Endothelial cell of umbilical vein (primary cell): ENCODE measurements at regions not wholly inside any gene's neighbourhood (a gene's known extent, or its start where the extent isn't known, plus 50 kb on each side); places are given as distances from the start of the nearest gene placed in this dataset.

Source experiments
- BruUV-seq: library from RNA; stranded (reverse); fragments of 400-500 nt; replicated peaks from 2 replicates; lab custom pipeline; 2021; lab: Mats Ljungman, UMichigan
- CTCF ChIA-PET: fragments of 300-600, 350-600 bp; sonication (Branson Sonifier 250); formaldehyde crosslinking; loops from one replicate; lab custom pipeline; 2021; ENCODE audit warnings: antibody characterized with exemption, inconsistent platforms; lab: Charles Lee
- POLR2A ChIA-PET: fragments of 300-600, 350-600 bp; sonication (Branson Sonifier 250); formaldehyde crosslinking; loops from one replicate; lab custom pipeline; 2021; ENCODE audit warnings: antibody characterized with exemption, inconsistent platforms; lab: Charles Lee
- DNase-seq: peaks from one replicate; pipeline ENCODE4 v3.0.0-alpha.2; 2011; ENCODE audit warnings: low read depth, low spot score
- FAIRE-seq: peaks from 2 replicates; lab custom pipeline; 2011; peaks lifted over from hg19 to GRCh38; lab: Jason Lieb, UNC
- H2AFZ ChIP-seq: 2 replicates; pipeline ENCODE4 v1.6.0; 2012; ENCODE audit warnings: low read depth, low read length, control low read depth, inconsistent platforms
- H3K27ac ChIP-seq: 2 replicates; pipeline ENCODE4 v1.5.1; 2011; ENCODE audit warnings: low read depth, mild to moderate bottlenecking, control low read depth, low read length, moderate library complexity; ENCODE audit not compliant: insufficient read depth
- H3K27me3 ChIP-seq, 2 experiments: 2 replicates each; pipeline versions ENCODE4 v1.6.0 to v1.6.1; 2011; ENCODE audit warnings: low read length in 2 of 2, mixed read lengths in 1 of 2; ENCODE audit not compliant: control insufficient read depth in 2 of 2, insufficient read depth in 2 of 2
- H3K36me3 ChIP-seq, 2 experiments: 2 replicates in 1 of 2; 3 replicates in 1 of 2; pipeline ENCODE4 v1.5.1; 2011; ENCODE audit warnings: low read length in 2 of 2, mild to moderate bottlenecking in 1 of 2, moderate library complexity in 1 of 2; ENCODE audit not compliant: control insufficient read depth in 2 of 2, insufficient read depth in 2 of 2; ENCODE audit errors: extremely low read depth in 1 of 2
- H3K4me1 ChIP-seq: 3 replicates; pipeline ENCODE4 v1.5.1; 2011; ENCODE audit warnings: mild to moderate bottlenecking, low read length; ENCODE audit not compliant: control insufficient read depth, insufficient read depth; ENCODE audit errors: extremely low read depth
- H3K4me2 ChIP-seq: 2 replicates; pipeline ENCODE4 v1.6.1; 2011; ENCODE audit warnings: low read length, control low read depth, mixed read lengths; ENCODE audit not compliant: insufficient read depth
- H3K4me3 ChIP-seq, 3 experiments: fragments of 200-600 bp in 1 of 3; sonication (generic), shearing (Covaris generic) in 1 of 3; replicated peaks in 1 of 3; 2 replicates each; pipeline ENCODE4 v1.5.1; 2011 to 2016; ENCODE audit warnings: control low read depth in 3 of 3, low read length in 3 of 3, mild to moderate bottlenecking in 2 of 3, inconsistent platforms in 1 of 3, low read depth in 1 of 3, moderate library complexity in 1 of 3; ENCODE audit not compliant: insufficient read depth in 1 of 3
- H3K79me2 ChIP-seq: 2 replicates; pipeline ENCODE4 v1.6.0; 2012; ENCODE audit warnings: low read length, inconsistent platforms; ENCODE audit not compliant: control insufficient read depth, insufficient read depth
- H3K9ac ChIP-seq: replicated peaks from 2 replicates; pipeline ENCODE3; 2011; ENCODE audit warnings: low read length, control low read depth; ENCODE audit not compliant: insufficient read depth; ENCODE audit errors: extremely low read depth
- H3K9me1 ChIP-seq: replicated peaks from 3 replicates; pipeline ENCODE4 v1.6.0; 2011; ENCODE audit warnings: mild to moderate bottlenecking, low read length; ENCODE audit not compliant: control insufficient read depth, insufficient read depth; ENCODE audit errors: extremely low read depth
- H3K9me3 ChIP-seq: replicated peaks from 2 replicates; pipeline ENCODE4 v1.5.1; 2012; ENCODE audit warnings: low read length, inconsistent platforms; ENCODE audit not compliant: control insufficient read depth, insufficient read depth
- H4K20me1 ChIP-seq: replicated peaks from 2 replicates; pipeline ENCODE3; 2011; ENCODE audit warnings: mild to moderate bottlenecking, low read length; ENCODE audit not compliant: control insufficient read depth, insufficient read depth; ENCODE audit errors: extremely low read depth
- EZH2 ChIP-seq: IDR thresholded peaks from 2 replicates; pipeline ENCODE4 v1.6.1; 2012; ENCODE audit warnings: borderline replicate concordance, low read depth, mild to moderate bottlenecking, moderate library complexity, low read length, inconsistent platforms; ENCODE audit not compliant: severe bottlenecking
- FOS ChIP-seq: IDR thresholded peaks from 2 replicates; pipeline ENCODE4 v1.6.1; 2011; ENCODE audit warnings: mild to moderate bottlenecking, low read length, moderate library complexity, borderline replicate concordance; ENCODE audit not compliant: insufficient read depth
- GATA2 ChIP-seq: IDR thresholded peaks from 2 replicates; pipeline ENCODE4 v1.7.0; 2011; ENCODE audit warnings: low read depth, mild to moderate bottlenecking, moderate library complexity, mixed read lengths, low read length; ENCODE audit not compliant: insufficient read length, insufficient read depth
- JUN ChIP-seq: IDR thresholded peaks from 2 replicates; pipeline ENCODE4 v1.6.1; 2011; ENCODE audit warnings: borderline replicate concordance, low read depth; ENCODE audit not compliant: insufficient read length, insufficient read depth
- MYC ChIP-seq: IDR thresholded peaks from one replicate; pipeline ENCODE4 v1.6.1; 2011; ENCODE audit warnings: mild to moderate bottlenecking, low read depth, low read length
- POLR2A ChIP-seq: IDR thresholded peaks from 2 replicates; pipeline ENCODE4 v1.6.1; 2012; ENCODE audit warnings: low read depth, mild to moderate bottlenecking, control low read depth, low read length
- POLR2AphosphoS5 ChIP-seq: IDR thresholded peaks from 2 replicates; pipeline ENCODE4 v1.6.1; 2012; ENCODE audit warnings: low read depth, mild to moderate bottlenecking, control low read depth, low read length, moderate library complexity; ENCODE audit not compliant: insufficient read depth
- dilution Hi-C: fragments of 300-500 bp; cut with MboI; formaldehyde crosslinking; loops from one replicate; pipeline ENCODE4 v1.15.0; 2019; ENCODE audit warnings: low sequenced_read_pairs; ENCODE audit not compliant: extremely low pct_ligation_motif_present
- intact Hi-C: fragments of 100-400 bp; cut with micrococcal nuclease; formaldehyde crosslinking; loops from one replicate; pipeline ENCODE4 v1.10.0; 2022
- TF ChIP-seq, protein P1 (sequence below): IDR thresholded peaks from 2 replicates; pipeline ENCODE4 v1.6.1; 2011; ENCODE audit not compliant: insufficient read depth, insufficient read length
- TF ChIP-seq, protein P2 (sequence below), 2 donors: IDR thresholded peaks; 1 replicate in 1 of 2; 2 replicates in 1 of 2; pipeline ENCODE4 v1.5.1; 2011; ENCODE audit warnings: low read length in 2 of 2, mild to moderate bottlenecking in 2 of 2, moderate library complexity in 2 of 2, control low read depth in 1 of 2, inconsistent platforms in 1 of 2, low read depth in 1 of 2; ENCODE audit not compliant: insufficient read depth in 1 of 2; ENCODE audit errors: extremely low read depth in 1 of 2

DNA sequence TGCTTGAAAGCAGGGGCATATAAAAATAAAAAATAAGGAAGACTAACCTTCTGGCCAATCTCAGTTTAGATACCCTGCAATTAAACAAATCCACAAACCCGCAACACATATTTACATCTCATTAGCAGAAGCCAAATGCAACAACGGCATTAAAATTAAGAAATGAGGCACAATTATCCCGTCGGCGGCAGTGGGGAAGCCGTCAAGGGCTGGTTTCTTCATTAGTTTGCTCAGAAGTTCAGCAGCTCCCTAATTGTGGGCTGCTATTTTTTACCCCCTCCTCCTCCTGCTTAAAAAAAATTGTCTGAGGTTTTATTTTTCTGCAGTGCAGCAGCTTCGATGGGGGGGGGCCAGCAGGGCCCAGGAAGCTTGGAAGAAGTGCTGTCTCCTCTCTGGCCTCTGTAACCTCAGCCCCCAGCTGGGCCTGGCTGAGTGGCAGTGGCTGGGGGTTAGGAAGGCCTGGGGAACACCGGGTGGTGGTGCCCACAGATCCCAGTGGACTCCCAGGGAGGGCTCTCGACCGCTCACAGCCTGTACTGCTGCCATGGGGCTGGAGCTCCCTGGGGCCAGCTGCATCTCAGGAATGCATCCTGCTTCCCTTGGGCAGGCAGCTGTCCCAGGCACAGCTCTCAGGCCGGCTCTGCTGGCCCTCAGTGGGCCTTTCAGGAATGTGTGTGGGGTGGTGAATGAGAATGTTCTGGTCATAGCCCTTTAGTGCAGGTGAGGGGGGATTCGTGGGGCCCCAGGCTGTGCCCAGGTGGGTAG, 148.7 kb upstream of the B3GAT1 start:
- FAIRE-seq (no peak), DNase-seq (no peak)
- H3K4me1 ChIP-seq = no peaks in the 10 kb centered on the region
- intact Hi-C loops = no loop called here
- no peaks in the 10 kb centered on the region for H3K9me3 ChIP-seq
- H3K9me1 ChIP-seq = no peaks in the 10 kb centered on the region
- H3K9ac ChIP-seq = no peak overlapping the region
- no peak overlapping the region for H3K4me2 ChIP-seq
- H3K4me3 ChIP-seq = no peak overlapping the region
- H3K36me3 ChIP-seq = no peaks in the 10 kb centered on the region
- dilution Hi-C loops = no loop called here
- ChIA-PET CTCF (no interaction called here), POLR2A (no interaction called here)
- no peak overlapping the region for H2AFZ ChIP-seq
- no peaks in the 10 kb centered on the region for H3K79me2 ChIP-seq
- H4K20me1 ChIP-seq = no peaks in the 10 kb centered on the region
- TF ChIP-seq, protein P1, sequence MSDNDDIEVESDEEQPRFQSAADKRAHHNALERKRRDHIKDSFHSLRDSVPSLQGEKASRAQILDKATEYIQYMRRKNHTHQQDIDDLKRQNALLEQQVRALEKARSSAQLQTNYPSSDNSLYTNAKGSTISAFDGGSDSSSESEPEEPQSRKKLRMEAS = no peak
- no peak for TF ChIP-seq JUN
- TF ChIP-seq, protein P2, sequence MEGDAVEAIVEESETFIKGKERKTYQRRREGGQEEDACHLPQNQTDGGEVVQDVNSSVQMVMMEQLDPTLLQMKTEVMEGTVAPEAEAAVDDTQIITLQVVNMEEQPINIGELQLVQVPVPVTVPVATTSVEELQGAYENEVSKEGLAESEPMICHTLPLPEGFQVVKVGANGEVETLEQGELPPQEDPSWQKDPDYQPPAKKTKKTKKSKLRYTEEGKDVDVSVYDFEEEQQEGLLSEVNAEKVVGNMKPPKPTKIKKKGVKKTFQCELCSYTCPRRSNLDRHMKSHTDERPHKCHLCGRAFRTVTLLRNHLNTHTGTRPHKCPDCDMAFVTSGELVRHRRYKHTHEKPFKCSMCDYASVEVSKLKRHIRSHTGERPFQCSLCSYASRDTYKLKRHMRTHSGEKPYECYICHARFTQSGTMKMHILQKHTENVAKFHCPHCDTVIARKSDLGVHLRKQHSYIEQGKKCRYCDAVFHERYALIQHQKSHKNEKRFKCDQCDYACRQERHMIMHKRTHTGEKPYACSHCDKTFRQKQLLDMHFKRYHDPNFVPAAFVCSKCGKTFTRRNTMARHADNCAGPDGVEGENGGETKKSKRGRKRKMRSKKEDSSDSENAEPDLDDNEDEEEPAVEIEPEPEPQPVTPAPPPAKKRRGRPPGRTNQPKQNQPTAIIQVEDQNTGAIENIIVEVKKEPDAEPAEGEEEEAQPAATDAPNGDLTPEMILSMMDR (IDR thresholded peaks at IDR 0.05; ENCODE audit: extremely low read depth in 1 of 2, insufficient read depth in 1 of 2, low read depth in 1 of 2, low read length in 2 of 2) = no peak
- TF ChIP-seq POLR2AphosphoS5 = no peak
- TF ChIP-seq GATA2 = no peak
- no peak for TF ChIP-seq POLR2A
- no peak for TF ChIP-seq EZH2
- no peak for TF ChIP-seq MYC
- no peak for TF ChIP-seq FOS
- BruUV-seq = no TSS peak
- H3K27ac ChIP-seq = no peak overlapping the region
- H3K27me3 ChIP-seq = no peaks in the 10 kb centered on the region
